GM12891 (cell line): ENCODE measurements at regions not wholly inside any gene's neighbourhood (a gene's known extent, or its start where the extent isn't known, plus 50 kb on each side); places are given as distances from the start of the nearest gene placed in this dataset.

Source experiments
- POLR2A ChIP-seq: IDR thresholded peaks from 2 replicates; pipeline ENCODE4 v1.6.1; 2011; ENCODE audit warnings: low read depth, low read length, control low read depth
- POLR2AphosphoS5 ChIP-seq: IDR thresholded peaks from 2 replicates; pipeline ENCODE4 v1.6.1; 2011; ENCODE audit warnings: low read depth, low read length, control low read depth
- POU2F2 ChIP-seq: IDR thresholded peaks from 2 replicates; pipeline ENCODE4 v1.6.1; 2011; ENCODE audit warnings: low read depth, mild to moderate bottlenecking, control low read depth, low read length, moderate library complexity

DNA sequence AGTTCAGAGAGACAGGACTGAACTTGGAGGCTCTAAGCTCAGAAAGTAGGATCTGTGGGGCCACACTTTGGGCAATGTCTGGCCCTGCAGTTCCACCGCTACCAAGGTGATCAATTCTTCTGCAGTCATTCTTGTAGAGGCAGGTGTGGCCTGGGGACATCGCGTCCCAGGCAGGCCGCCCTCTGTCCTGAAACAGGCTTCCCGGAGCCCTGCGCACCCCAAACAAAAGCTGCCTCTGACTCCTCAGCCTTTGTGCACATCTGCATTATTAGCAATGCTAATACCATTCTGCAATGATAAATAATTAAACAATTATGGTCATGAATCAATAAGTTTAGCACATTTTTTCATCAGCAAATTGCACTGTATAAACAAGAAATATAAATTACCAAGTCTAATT, 160.2 kb downstream of the URI1 start:
- TF ChIP-seq POLR2A: no peak
- TF ChIP-seq POLR2AphosphoS5: no peak
- no peak for TF ChIP-seq POU2F2
